Gastroesophageal sphincter (tissue), 3 donors: ENCODE measurements at regions not wholly inside any gene's neighbourhood (a gene's known extent, or its start where the extent isn't known, plus 50 kb on each side); places are given as distances from the start of the nearest gene placed in this dataset.

Source experiments
- EP300 ChIP-seq: sonication (generic); formaldehyde crosslinking; IDR thresholded peaks from one replicate; pipeline ENCODE4 v1.6.1; 2017; ENCODE audit warnings: antibody characterized with exemption, mild to moderate bottlenecking
- POLR2A ChIP-seq, 2 donors: fragments of 450-650 bp; IDR thresholded peaks; one replicate each; pipeline ENCODE4 v1.6.1; 2017; ENCODE audit warnings: antibody characterized with exemption in 2 of 2, mild to moderate bottlenecking in 2 of 2, moderate library complexity in 1 of 2
- POLR2AphosphoS5 ChIP-seq: sonication (generic); formaldehyde crosslinking; IDR thresholded peaks from one replicate; pipeline ENCODE4 v1.6.1; 2017; ENCODE audit warnings: antibody characterized with exemption
- TF ChIP-seq, protein P1 (sequence below), 4 experiments: fragments of 200-600 bp in 2 of 4; fragments of 450-650 bp in 2 of 4; sonication (generic) in 1 of 4; IDR thresholded peaks; one replicate each; pipeline ENCODE4 v1.5.1; 2017 to 2019; ENCODE audit warnings: antibody characterized with exemption in 4 of 4, mild to moderate bottlenecking in 2 of 4, moderate library complexity in 2 of 4

DNA sequence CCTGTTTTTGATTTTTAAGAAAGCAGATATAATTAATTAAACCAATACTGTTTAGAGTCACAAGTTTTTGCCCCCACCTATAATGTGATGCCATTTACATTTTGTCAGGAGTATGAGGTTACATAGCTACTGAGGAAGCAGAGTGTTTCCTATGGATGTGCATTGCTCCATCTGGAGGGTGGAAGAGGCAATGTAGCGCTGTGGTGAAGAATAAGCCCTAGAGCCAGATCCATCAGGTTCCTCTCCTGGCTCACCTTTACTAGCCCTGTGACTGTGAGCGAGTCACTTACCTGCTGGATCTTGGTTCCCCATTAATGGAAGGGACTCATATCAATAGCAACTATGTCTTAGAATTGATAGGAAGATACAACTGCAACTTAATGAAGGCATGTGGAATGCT, 216.0 kb downstream of the GPAM start:
- TF ChIP-seq, protein P1, sequence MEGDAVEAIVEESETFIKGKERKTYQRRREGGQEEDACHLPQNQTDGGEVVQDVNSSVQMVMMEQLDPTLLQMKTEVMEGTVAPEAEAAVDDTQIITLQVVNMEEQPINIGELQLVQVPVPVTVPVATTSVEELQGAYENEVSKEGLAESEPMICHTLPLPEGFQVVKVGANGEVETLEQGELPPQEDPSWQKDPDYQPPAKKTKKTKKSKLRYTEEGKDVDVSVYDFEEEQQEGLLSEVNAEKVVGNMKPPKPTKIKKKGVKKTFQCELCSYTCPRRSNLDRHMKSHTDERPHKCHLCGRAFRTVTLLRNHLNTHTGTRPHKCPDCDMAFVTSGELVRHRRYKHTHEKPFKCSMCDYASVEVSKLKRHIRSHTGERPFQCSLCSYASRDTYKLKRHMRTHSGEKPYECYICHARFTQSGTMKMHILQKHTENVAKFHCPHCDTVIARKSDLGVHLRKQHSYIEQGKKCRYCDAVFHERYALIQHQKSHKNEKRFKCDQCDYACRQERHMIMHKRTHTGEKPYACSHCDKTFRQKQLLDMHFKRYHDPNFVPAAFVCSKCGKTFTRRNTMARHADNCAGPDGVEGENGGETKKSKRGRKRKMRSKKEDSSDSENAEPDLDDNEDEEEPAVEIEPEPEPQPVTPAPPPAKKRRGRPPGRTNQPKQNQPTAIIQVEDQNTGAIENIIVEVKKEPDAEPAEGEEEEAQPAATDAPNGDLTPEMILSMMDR (IDR thresholded peaks at IDR 0.05), result no peak
- TF ChIP-seq EP300 (no peak), POLR2A (IDR thresholded peaks at IDR 0.05) (no peak), POLR2AphosphoS5 (no peak)
